Activated CD4-positive, alpha-beta memory T cell treated with anti-CD3 and anti-CD28 coated beads, Interleukin-2, amount 10 ng/mL, durations not matched to agents 7 days and 5 days (primary cell): ENCODE measurements at regions not wholly inside any gene's neighbourhood (a gene's known extent, or its start where the extent isn't known, plus 50 kb on each side); places are given as distances from the start of the nearest gene placed in this dataset.
"Not testable (repeated sequence)": the region's sequence is repeated elsewhere in the genome, so short reads cannot be mapped to it uniquely, and the experiment has no call there.

ENCODE experiments used
- CTCF ChIA-PET: fragments of 350-600 bp; sonication (Branson Sonifier 250); formaldehyde crosslinking; loops from one replicate; lab custom pipeline; 2021; ENCODE audit warnings: antibody characterized with exemption, inconsistent platforms; lab: Charles Lee
- POLR2A ChIA-PET: fragments of 350-600 bp; sonication (Branson Sonifier 250); formaldehyde crosslinking; loops from one replicate; lab custom pipeline; 2021; ENCODE audit warnings: antibody characterized with exemption; lab: Charles Lee
- DNase-seq: peaks from one replicate; pipeline ENCODE4 v3.0.0-alpha.2; 2020
- H3K27ac Mint-ChIP-seq: one replicate; pipeline ENCODE4 v1.8.0; 2021; ENCODE audit warnings: mild to moderate bottlenecking, mixed read lengths
- H3K27me3 Mint-ChIP-seq: one replicate; pipeline ENCODE4 v1.8.0; 2021; ENCODE audit warnings: mixed read lengths
- H3K36me3 Mint-ChIP-seq: one replicate; pipeline ENCODE4 v1.8.0; 2021; ENCODE audit warnings: low read depth, mixed read lengths
- H3K4me1 Mint-ChIP-seq: one replicate; pipeline ENCODE4 v1.8.0; 2021; ENCODE audit warnings: mixed read lengths
- H3K4me3 Mint-ChIP-seq: one replicate; pipeline ENCODE4 v1.8.0; 2021; ENCODE audit warnings: mild to moderate bottlenecking, mixed read lengths
- H3K9me3 Mint-ChIP-seq: one replicate; pipeline ENCODE4 v1.8.0; 2021; ENCODE audit warnings: mixed read lengths

GRCh38 chr12:54799966-54800365 is 54.4 kb upstream of the MUCL1 start:
- H3K4me1 Mint-ChIP-seq, H3K27me3 Mint-ChIP-seq, H3K9me3 Mint-ChIP-seq, DNase-seq, CTCF ChIA-PET, H3K27ac Mint-ChIP-seq, H3K4me3 Mint-ChIP-seq, H3K36me3 Mint-ChIP-seq, POLR2A ChIA-PET: not testable (repeated sequence)

DNA sequence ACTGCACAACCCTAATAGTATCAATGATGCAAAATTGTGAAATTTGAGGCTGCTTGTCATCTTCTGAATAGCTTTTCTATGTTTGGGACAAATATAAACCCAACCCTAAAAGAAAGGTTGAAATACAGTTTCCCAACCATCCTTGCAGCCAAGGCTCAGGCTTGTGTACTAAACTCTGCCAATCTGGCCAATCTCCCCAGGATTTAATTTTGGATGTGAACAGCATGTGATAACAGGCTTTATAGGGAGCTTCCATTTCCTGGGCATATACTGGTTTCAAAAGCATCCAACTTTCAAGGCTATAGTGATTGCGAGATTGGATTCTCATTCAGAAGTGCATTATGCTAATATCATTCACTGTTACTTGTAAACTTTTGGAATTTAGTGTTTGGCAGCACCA is 55.7 kb upstream of the MUCL1 start:
- ChIA-PET CTCF (no interaction called here), POLR2A (no interaction called here)
- no peak for DNase-seq
- H3K27me3 Mint-ChIP-seq: peaks cover 5% of the 10 kb centered on the region
- no peaks in the 10 kb centered on the region for H3K4me1 Mint-ChIP-seq
- H3K27ac Mint-ChIP-seq: no peak overlapping the region
- peaks cover 2% of the 10 kb centered on the region for H3K9me3 Mint-ChIP-seq
- H3K36me3 Mint-ChIP-seq: no peaks in the 10 kb centered on the region
- H3K4me3 Mint-ChIP-seq: no peak overlapping the region

GRCh38 chr12:54796991-54797390 is 57.3 kb upstream of the MUCL1 start:
- Mint-ChIP-seq H3K4me3 (no peak overlapping the region), H3K36me3 (no peaks in the 10 kb centered on the region), H3K27me3 (peaks cover 5% of the 10 kb centered on the region), H3K27ac (no peak overlapping the region), H3K9me3 (peaks cover 2% of the 10 kb centered on the region), H3K4me1 (no peaks in the 10 kb centered on the region)
- ChIA-PET CTCF (no interaction called here), POLR2A (no interaction called here)
- DNase-seq: no peak

DNA sequence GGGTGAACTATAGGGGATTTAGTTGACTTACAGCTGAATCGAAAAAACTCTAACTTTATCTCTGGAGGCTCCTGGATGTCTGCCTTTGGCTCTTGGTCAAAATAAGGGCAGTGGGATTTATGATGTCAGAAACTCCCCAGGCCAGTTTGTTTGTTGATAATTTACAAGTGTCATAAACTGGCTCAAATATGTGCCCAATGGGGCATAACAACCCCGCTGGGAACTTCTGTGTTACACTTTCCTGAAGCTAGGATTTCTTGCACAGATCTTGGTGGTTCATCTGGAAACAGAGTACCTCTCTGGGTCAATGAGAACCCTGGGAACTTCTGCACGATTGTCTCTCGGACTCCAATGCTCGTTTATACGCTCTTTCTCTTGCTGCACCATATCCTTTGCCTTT is 58.7 kb upstream of the MUCL1 start:
- Mint-ChIP-seq H3K9me3 (no peaks in the 10 kb centered on the region), H3K27ac (no peak overlapping the region), H3K36me3 (no peaks in the 10 kb centered on the region), H3K27me3 (peaks cover 3% of the 10 kb centered on the region), H3K4me1 (no peaks in the 10 kb centered on the region), H3K4me3 (no peak overlapping the region)
- DNase-seq: no peak
- CTCF ChIA-PET: no interaction called here
- POLR2A ChIA-PET: no interaction called here

DNA sequence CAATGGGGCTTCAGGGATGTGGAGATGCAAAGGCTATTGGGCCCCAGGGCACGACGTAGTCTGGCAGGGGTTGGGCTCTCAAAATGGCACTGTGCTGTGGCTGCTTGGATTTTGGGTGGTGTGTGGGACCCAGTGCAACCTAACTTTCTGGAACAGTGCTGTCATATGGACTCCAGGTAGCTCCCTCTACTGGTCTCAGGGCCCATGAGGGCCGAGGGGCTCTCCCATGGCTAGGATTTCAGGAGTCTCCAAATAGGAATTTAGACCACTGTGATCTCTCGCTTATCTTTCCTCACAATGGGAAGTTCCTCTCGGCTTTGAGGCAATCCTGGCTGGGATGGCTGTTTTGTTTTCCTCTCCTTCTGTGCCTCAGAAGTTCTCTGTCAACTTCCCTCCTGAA is 68.2 kb upstream of the MUCL1 start:
- Mint-ChIP-seq H3K4me3 (no peak overlapping the region), H3K4me1 (no peaks in the 10 kb centered on the region), H3K9me3 (peaks cover 14% of the 10 kb centered on the region), H3K36me3 (no peaks in the 10 kb centered on the region), H3K27ac (no peak overlapping the region), H3K27me3 (peaks cover 2% of the 10 kb centered on the region)
- POLR2A ChIA-PET: no interaction called here
- CTCF ChIA-PET: no interaction called here
- no peak for DNase-seq

GRCh38 chr12:54784115-54784514 is 70.2 kb upstream of the MUCL1 start:
- DNase-seq: no peak
- Mint-ChIP-seq H3K36me3 (no peaks in the 10 kb centered on the region), H3K4me1 (no peaks in the 10 kb centered on the region), H3K9me3 (peaks cover 14% of the 10 kb centered on the region), H3K4me3 (no peak overlapping the region), H3K27ac (no peak overlapping the region), H3K27me3 (peaks cover 8% of the 10 kb centered on the region)
- ChIA-PET POLR2A (no interaction called here), CTCF (no interaction called here)

- H3K4me1 Mint-ChIP-seq, H3K27ac Mint-ChIP-seq, POLR2A ChIA-PET, H3K36me3 Mint-ChIP-seq, H3K4me3 Mint-ChIP-seq, DNase-seq, H3K9me3 Mint-ChIP-seq: not testable (repeated sequence)
- CTCF ChIA-PET: interaction anchor here (1.2 kb wide), 1 partner anchor 28 kb away, joined by 3 read pairs; no protein-coding TSS in a partner anchor
- H3K27me3 Mint-ChIP-seq: peaks cover 17% of the 10 kb centered on the region
Observed at GRCh38 chr12:54777031-54777430, 77.3 kb upstream of the MUCL1 start.

DNA sequence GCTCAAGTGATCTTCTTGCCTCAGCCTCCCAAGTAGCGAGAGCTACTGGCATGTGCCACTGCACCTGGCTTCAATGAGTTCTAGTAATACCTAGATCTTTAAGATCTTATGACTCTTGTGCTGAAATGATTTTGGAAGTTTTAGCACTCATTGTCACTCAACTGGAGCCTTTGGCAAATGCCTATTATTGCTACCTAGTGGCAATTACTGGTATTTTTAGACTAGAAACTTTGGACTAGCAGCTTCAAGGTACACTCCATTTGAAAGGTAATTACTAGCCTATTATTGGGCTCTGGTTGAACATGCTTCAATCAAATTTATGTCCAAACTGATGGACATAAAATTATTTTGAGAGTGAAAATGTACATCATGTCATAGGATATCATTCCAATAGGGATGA is 80.7 kb upstream of the MUCL1 start:
- Mint-ChIP-seq H3K9me3 (no peaks in the 10 kb centered on the region), H3K27ac (no peak overlapping the region), H3K4me1 (no peaks in the 10 kb centered on the region), H3K36me3 (no peaks in the 10 kb centered on the region), H3K27me3 (peaks cover 7% of the 10 kb centered on the region), H3K4me3 (no peak overlapping the region)
- CTCF ChIA-PET: interaction anchor here (1.3 kb wide), 1 partner anchor 25 kb away, joined by 4 read pairs; no protein-coding TSS in a partner anchor
- POLR2A ChIA-PET: no interaction called here
- no peak for DNase-seq

DNA sequence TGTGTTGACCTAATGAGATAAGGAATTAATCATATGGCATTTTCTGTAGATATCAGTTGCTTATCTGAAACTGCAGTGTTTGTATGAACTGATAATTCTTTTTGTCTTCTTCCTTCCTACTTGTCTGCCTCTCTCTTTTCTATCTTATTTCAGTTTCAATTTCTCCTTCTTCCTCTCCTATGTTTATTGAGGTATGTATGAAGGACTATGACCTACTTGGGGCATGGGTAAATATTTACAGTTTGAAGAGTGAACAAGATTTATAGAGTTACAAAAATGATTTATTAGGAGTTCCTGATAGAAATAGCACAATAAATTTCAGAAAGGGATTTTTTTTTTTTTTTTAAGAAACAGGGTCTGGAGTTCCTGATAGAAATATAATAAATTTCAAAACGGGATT is 88.7 kb upstream of the MUCL1 start:
- peaks cover 12% of the 10 kb centered on the region for H3K4me1 Mint-ChIP-seq
- no peak overlapping the region for H3K4me3 Mint-ChIP-seq
- H3K9me3 Mint-ChIP-seq: no peaks in the 10 kb centered on the region
- CTCF ChIA-PET: no interaction called here
- POLR2A ChIA-PET: no interaction called here
- H3K36me3 Mint-ChIP-seq: no peaks in the 10 kb centered on the region
- peaks cover 2% of the 10 kb centered on the region for H3K27me3 Mint-ChIP-seq
- peak overlapping the region; percentile 18 for H3K27ac Mint-ChIP-seq
- no peak for DNase-seq

- Mint-ChIP-seq H3K27me3 (peaks cover 2% of the 10 kb centered on the region), H3K36me3 (peaks cover 5% of the 10 kb centered on the region), H3K4me3 (no peak overlapping the region), H3K27ac (no peak overlapping the region), H3K4me1 (peaks cover 16% of the 10 kb centered on the region), H3K9me3 (peaks cover 6% of the 10 kb centered on the region)
- CTCF ChIA-PET: interaction anchor here (2.2 kb wide), 1 partner anchor 13 kb away, joined by 7 read pairs; no protein-coding TSS in a partner anchor
- POLR2A ChIA-PET: no interaction called here
- DNase-seq: no peak
Observed at GRCh38 chr12:54762390-54762789, 91.9 kb upstream of the MUCL1 start.

DNA sequence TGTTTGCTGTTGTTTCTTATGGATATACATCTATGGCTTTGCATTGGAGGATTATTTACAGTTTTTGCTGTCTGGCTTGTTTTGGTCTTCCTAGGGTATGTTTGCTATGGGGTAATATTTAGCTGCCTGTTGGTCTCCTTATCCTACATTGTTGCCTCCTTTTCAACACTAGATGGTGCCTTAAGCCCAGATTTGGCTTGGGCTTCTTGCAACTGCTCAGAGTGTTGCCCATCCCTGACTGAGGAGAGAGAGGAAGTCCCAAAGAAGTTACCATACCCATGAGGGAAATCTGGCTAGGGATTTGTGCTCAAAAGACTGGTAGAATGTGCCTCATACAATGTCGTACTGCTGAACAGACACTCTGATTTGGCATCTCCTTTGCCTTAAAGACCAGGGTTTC is 94.6 kb upstream of the MUCL1 start:
- Mint-ChIP-seq H3K9me3 (peaks cover 6% of the 10 kb centered on the region), H3K4me1 (peaks cover 11% of the 10 kb centered on the region), H3K27me3 (peaks cover 6% of the 10 kb centered on the region), H3K27ac (no peak overlapping the region), H3K4me3 (no peak overlapping the region), H3K36me3 (peaks cover 5% of the 10 kb centered on the region)
- ChIA-PET POLR2A (no interaction called here), CTCF (interaction anchor here (0.7 to 3.2 kb wide), 10 partner anchors 10 to 315 kb away, joined by 3 to 25 read pairs (median 8); no protein-coding TSS in a partner anchor)
- peak; percentile 24 for DNase-seq

DNA sequence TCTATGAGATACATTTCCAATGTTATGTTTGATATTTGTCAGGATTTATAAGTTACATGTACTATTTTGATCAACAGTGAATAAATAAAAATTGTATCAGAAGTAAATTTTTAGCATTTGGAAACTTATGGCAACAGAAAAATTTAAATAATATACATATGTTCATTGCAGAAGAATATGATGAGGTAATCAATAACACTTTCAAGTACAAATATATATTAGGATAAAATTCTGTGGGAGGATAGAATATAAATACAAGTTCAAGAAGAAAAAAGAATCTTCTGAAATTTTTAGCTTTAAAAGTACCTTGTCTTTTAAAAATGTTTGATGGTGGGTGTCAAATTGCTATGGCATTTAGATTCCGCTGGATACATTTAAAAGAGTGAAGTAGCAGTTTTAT is 102.8 kb upstream of the MUCL1 start:
- H3K4me1 Mint-ChIP-seq: peaks cover 19% of the 10 kb centered on the region
- ChIA-PET POLR2A (interaction anchor here (1.0 to 1.2 kb wide), 2 partner anchors 11 to 15 kb away, joined by 3 read pairs; no protein-coding TSS in a partner anchor), CTCF (interaction anchor here (1.0 to 4.8 kb wide), 7 partner anchors 7 to 320 kb away, joined by 3 to 122 read pairs (median 28); no protein-coding TSS in a partner anchor)
- no peaks in the 10 kb centered on the region for H3K9me3 Mint-ChIP-seq
- H3K27me3 Mint-ChIP-seq: peaks cover 2% of the 10 kb centered on the region
- DNase-seq: no peak
- H3K36me3 Mint-ChIP-seq: no peaks in the 10 kb centered on the region
- no peak overlapping the region for H3K27ac Mint-ChIP-seq
- H3K4me3 Mint-ChIP-seq: no peak overlapping the region

DNA sequence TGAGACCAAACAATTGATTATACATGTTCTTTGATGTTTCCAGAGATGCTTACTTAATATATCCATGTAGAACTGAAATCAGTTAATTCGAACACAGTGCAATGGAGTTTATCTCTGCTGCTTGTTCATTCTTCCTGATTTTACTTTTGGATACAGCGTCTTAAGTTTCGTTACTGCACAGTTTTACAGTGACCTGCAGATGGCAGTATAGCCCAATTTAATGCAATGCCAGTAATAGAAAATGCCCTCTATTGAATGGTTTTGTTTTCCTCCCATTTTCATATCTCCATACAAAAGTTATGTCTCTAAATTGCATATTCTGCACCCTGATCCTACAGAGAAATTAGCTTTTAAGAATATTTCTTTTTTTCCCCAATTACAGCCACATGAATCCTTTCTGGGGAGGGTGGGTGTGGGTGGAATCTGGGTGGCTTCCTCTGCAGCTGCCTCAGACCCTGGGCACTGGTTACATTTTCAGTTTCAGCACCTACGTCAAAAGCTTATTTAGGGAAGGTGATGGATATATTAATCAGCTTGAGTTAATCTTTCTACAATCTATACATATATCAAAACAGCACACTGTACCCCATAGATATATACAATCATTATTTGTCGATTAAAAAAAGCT is 101.1 kb upstream of the DCD start:
- peak; percentile 39 for DNase-seq
- Mint-ChIP-seq H3K27ac (no peak overlapping the region), H3K9me3 (peaks cover 4% of the 10 kb centered on the region), H3K36me3 (peaks cover 4% of the 10 kb centered on the region), H3K4me1 (peaks cover 19% of the 10 kb centered on the region), H3K27me3 (no peaks in the 10 kb centered on the region), H3K4me3 (peak overlapping the region; percentile 36)
- POLR2A ChIA-PET: interaction anchor here (0.8 to 2.4 kb wide), 9 partner anchors 8 to 323 kb away, joined by 3 to 8 read pairs (median 3); no protein-coding TSS in a partner anchor
- CTCF ChIA-PET: interaction anchor here (0.7 to 4.8 kb wide), 33 partner anchors 9 to 393 kb away, joined by 3 to 122 read pairs (median 4); partner anchors contain the start of genes MUCL1 and TESPA1

- ChIA-PET POLR2A (no interaction called here), CTCF (interaction anchor here (0.8 to 1.2 kb wide), 4 partner anchors 20 to 330 kb away, joined by 3 to 5 read pairs (median 3); no protein-coding TSS in a partner anchor)
- H3K4me1 Mint-ChIP-seq: peaks cover 50% of the 10 kb centered on the region
- no peak overlapping the region for H3K27ac Mint-ChIP-seq
- H3K27me3 Mint-ChIP-seq: no peaks in the 10 kb centered on the region
- peaks cover 33% of the 10 kb centered on the region for H3K36me3 Mint-ChIP-seq
- H3K9me3 Mint-ChIP-seq: peaks cover 14% of the 10 kb centered on the region
- DNase-seq: no peak
- H3K4me3 Mint-ChIP-seq: no peak overlapping the region
Observed at GRCh38 chr12:54744590-54744989, 96.4 kb upstream of the DCD start.
